ENCODE measurements at regions not wholly inside any gene's neighbourhood (a gene's known extent, or its start where the extent isn't known, plus 50 kb on each side); places are given as distances from the start of the nearest gene placed in this dataset.

GRCh38 chr16:48972236-48972635 lies 309.4 kb downstream of the CBLN1 start:
- no peaks in the 10 kb centered on the region for H3K9me3 ChIP-seq (ENCODE audit: control extremely low read depth in 1 of 3, control insufficient read depth in 2 of 3, insufficient read depth in 1 of 3, low read length in 2 of 3)
- ATAC-seq (ENCODE audit: low read depth) (no peak), DNase-seq (no peak)
- no peaks in the 10 kb centered on the region for H3K79me2 ChIP-seq (ENCODE audit: control insufficient read depth, insufficient read depth, low read length)
- intact Hi-C loops (cut with micrococcal nuclease): no loop called here
- Mint-ChIP-seq H3K9me3 (ENCODE audit: insufficient read depth) (no peaks in the 10 kb centered on the region), H3K27me3 (no peaks in the 10 kb centered on the region), H3K27ac (no peak overlapping the region), H3K4me3 (no peak overlapping the region), H3K4me1 (no peaks in the 10 kb centered on the region)
- H2AFZ ChIP-seq (ENCODE audit: insufficient read depth, low read depth, low read length, poor library complexity, severe bottlenecking): no peak overlapping the region
- H3K36me3 ChIP-seq (replicated peaks in 1 of 2; ENCODE audit: control extremely low read depth in 1 of 2, control insufficient read depth in 1 of 2, extremely low read depth in 1 of 2, insufficient read depth in 2 of 2, low read length in 1 of 2): no peaks in the 10 kb centered on the region
- no peaks in the 10 kb centered on the region for H3K27me3 ChIP-seq (replicated peaks in 1 of 4; ENCODE audit: control extremely low read depth in 1 of 4, control insufficient read depth in 3 of 4, insufficient read depth in 4 of 4, low read length in 3 of 4)
- H3K4me2 ChIP-seq (replicated peaks; ENCODE audit: low read depth, low read length, poor library complexity, severe bottlenecking): no peak overlapping the region
- no peak overlapping the region for H3K27ac ChIP-seq (ENCODE audit: low read length in 2 of 2)
- H3K9ac ChIP-seq (ENCODE audit: low read length): no peak overlapping the region
- H3K4me1 ChIP-seq (ENCODE audit: control insufficient read depth in 2 of 2, insufficient read depth in 2 of 2, low read length in 2 of 2): no peaks in the 10 kb centered on the region
- POLR2A ChIA-PET: no interaction called here
- H4K20me1 ChIP-seq (ENCODE audit: control insufficient read depth, insufficient read depth, low read length, poor library complexity, severe bottlenecking): no peaks in the 10 kb centered on the region
- TF ChIP-seq, protein P1, sequence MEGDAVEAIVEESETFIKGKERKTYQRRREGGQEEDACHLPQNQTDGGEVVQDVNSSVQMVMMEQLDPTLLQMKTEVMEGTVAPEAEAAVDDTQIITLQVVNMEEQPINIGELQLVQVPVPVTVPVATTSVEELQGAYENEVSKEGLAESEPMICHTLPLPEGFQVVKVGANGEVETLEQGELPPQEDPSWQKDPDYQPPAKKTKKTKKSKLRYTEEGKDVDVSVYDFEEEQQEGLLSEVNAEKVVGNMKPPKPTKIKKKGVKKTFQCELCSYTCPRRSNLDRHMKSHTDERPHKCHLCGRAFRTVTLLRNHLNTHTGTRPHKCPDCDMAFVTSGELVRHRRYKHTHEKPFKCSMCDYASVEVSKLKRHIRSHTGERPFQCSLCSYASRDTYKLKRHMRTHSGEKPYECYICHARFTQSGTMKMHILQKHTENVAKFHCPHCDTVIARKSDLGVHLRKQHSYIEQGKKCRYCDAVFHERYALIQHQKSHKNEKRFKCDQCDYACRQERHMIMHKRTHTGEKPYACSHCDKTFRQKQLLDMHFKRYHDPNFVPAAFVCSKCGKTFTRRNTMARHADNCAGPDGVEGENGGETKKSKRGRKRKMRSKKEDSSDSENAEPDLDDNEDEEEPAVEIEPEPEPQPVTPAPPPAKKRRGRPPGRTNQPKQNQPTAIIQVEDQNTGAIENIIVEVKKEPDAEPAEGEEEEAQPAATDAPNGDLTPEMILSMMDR (IDR thresholded peaks at IDR 0.05): no peak
- TF ChIP-seq EZH2 (IDR thresholded peaks at IDR 0.05; ENCODE audit: borderline replicate concordance, insufficient read depth, low read depth, low read length, poor library complexity, severe bottlenecking): no peak
- 74% methylated on average over 4 of the region's 4 CpGs for WGBS (ENCODE audit: insufficient coverage)
- CTCF ChIA-PET: no interaction called here
- H3K4me3 ChIP-seq (ENCODE audit: control extremely low read depth in 1 of 5, extremely low read depth in 1 of 5, insufficient read depth in 1 of 5, low read depth in 2 of 5, low read length in 4 of 5): no peak overlapping the region

DNA sequence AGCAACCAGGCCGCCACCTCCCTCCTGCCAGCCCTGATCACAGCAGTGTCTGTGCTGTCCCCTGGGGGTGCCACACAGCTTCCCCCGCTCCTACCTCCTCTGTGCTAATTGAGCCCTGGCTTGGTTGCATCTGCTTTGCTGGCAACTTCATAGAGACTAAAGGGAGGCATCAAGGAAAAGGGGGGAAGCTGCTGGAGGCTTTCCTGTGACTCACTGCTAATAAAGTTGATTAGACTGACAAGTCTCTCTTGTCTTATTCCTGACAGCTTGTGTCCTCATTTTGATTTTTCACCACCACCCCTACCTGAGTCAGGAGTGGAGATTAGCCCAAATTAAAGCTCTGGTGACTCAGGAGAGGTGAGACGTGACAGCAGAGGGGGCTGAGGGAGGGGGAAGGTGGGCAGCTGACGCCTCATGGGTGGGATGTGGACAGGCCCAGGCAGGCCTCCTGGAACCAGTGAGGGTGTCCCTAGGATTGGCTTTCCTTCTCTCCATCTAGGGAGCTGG lies 310.0 kb downstream of the CBLN1 start:
- H3K4me1 Mint-ChIP-seq: no peaks in the 10 kb centered on the region
- Histone ChIP-seq H3K36me3 (replicated peaks in 1 of 2; ENCODE audit: control extremely low read depth in 1 of 2, control insufficient read depth in 1 of 2, extremely low read depth in 1 of 2, insufficient read depth in 2 of 2, low read length in 1 of 2) (no peaks in the 10 kb centered on the region), H3K4me3 (ENCODE audit: control extremely low read depth in 1 of 5, extremely low read depth in 1 of 5, insufficient read depth in 1 of 5, low read depth in 2 of 5, low read length in 4 of 5) (no peak overlapping the region), H3K27me3 (replicated peaks in 1 of 4; ENCODE audit: control extremely low read depth in 1 of 4, control insufficient read depth in 3 of 4, insufficient read depth in 4 of 4, low read length in 3 of 4) (no peaks in the 10 kb centered on the region), H3K9ac (ENCODE audit: low read length) (no peak overlapping the region), H3K4me1 (ENCODE audit: control insufficient read depth in 2 of 2, insufficient read depth in 2 of 2, low read length in 2 of 2) (no peaks in the 10 kb centered on the region), H3K27ac (ENCODE audit: low read length in 2 of 2) (no peak overlapping the region), H3K9me3 (ENCODE audit: control extremely low read depth in 1 of 3, control insufficient read depth in 2 of 3, insufficient read depth in 1 of 3, low read length in 2 of 3) (no peaks in the 10 kb centered on the region), H3K4me2 (replicated peaks; ENCODE audit: low read depth, low read length, poor library complexity, severe bottlenecking) (no peak overlapping the region), H2AFZ (ENCODE audit: insufficient read depth, low read depth, low read length, poor library complexity, severe bottlenecking) (no peak overlapping the region), H4K20me1 (ENCODE audit: control insufficient read depth, insufficient read depth, low read length, poor library complexity, severe bottlenecking) (no peaks in the 10 kb centered on the region), H3K79me2 (ENCODE audit: control insufficient read depth, insufficient read depth, low read length) (no peaks in the 10 kb centered on the region)
- H3K9me3 Mint-ChIP-seq (ENCODE audit: insufficient read depth): no peaks in the 10 kb centered on the region
- ChIA-PET CTCF (no interaction called here), POLR2A (no interaction called here)
- 76% methylated on average over 4 of the region's 4 CpGs for WGBS (ENCODE audit: insufficient coverage)
- intact Hi-C loops (cut with micrococcal nuclease): no loop called here
- TF ChIP-seq, protein P1 (IDR thresholded peaks at IDR 0.05): no peak
- no peak for TF ChIP-seq EZH2 (IDR thresholded peaks at IDR 0.05; ENCODE audit: borderline replicate concordance, insufficient read depth, low read depth, low read length, poor library complexity, severe bottlenecking)
- H3K4me3 Mint-ChIP-seq: no peak overlapping the region
- H3K27me3 Mint-ChIP-seq: no peaks in the 10 kb centered on the region
- no peak overlapping the region for H3K27ac Mint-ChIP-seq
- ATAC-seq (ENCODE audit: low read depth): no peak
- DNase-seq: no peak

All from B cell (primary cell).